Stomach (tissue), 8 donors: ENCODE measurements at regions not wholly inside any gene's neighbourhood (a gene's known extent, or its start where the extent isn't known, plus 50 kb on each side); places are given as distances from the start of the nearest gene placed in this dataset.

Source experiments
- DNase-seq, 2 donors: peaks; one replicate each; pipeline versions ENCODE4 v3.0.0 to v3.0.0-alpha.2; 2013 to 2019
- H3K27ac ChIP-seq, 5 donors: fragments of 200-600 bp in 4 of 5; sonication (generic) in 4 of 5; one replicate each; pipeline ENCODE4 v1.5.1; 2013 to 2019; ENCODE audit warnings: mild to moderate bottlenecking in 1 of 5, moderate library complexity in 1 of 5
- H3K27me3 ChIP-seq, 3 donors: fragments of 200-600 bp; sonication (generic); one replicate each; pipeline ENCODE4 v1.5.1; 2017 to 2019; ENCODE audit warnings: mixed run types in 1 of 3
- H3K36me3 ChIP-seq, 4 donors: fragments of 200-600 bp; sonication (generic); 1 replicate in 3 of 4; 2 replicates in 1 of 4; pipeline ENCODE4 v1.5.1; 2016 to 2019
- H3K4me1 ChIP-seq, 4 donors: fragments of 200-600 bp; sonication (generic); one replicate each; pipeline ENCODE4 v1.5.1; 2016 to 2019
- H3K4me3 ChIP-seq, 4 donors: fragments of 200-600 bp; sonication (generic) in 3 of 4; one replicate each; pipeline ENCODE4 v1.5.1; 2016 to 2019; ENCODE audit warnings: mild to moderate bottlenecking in 1 of 4
- H3K9me3 ChIP-seq, 4 donors: fragments of 200-600 bp; sonication (generic); one replicate each; pipeline ENCODE4 v1.5.1; 2016 to 2019
- EP300 ChIP-seq: sonication (generic); formaldehyde crosslinking; IDR thresholded peaks from one replicate; pipeline ENCODE4 v1.6.1; 2017; ENCODE audit warnings: antibody characterized with exemption
- POLR2A ChIP-seq, 4 donors: fragments of 450-650 bp; IDR thresholded peaks; one replicate each; pipeline ENCODE4 v1.6.1; 2016; ENCODE audit warnings: antibody characterized with exemption in 4 of 4, control low read depth in 2 of 4, mild to moderate bottlenecking in 1 of 4, moderate library complexity in 1 of 4
- POLR2AphosphoS5 ChIP-seq, 3 donors: sonication (generic); formaldehyde crosslinking; IDR thresholded peaks; one replicate each; pipeline ENCODE4 v1.6.1; 2016; ENCODE audit warnings: antibody characterized with exemption in 3 of 3
- WGBS, 5 donors: extraction: QIAGEN DNeasy Blood & Tissue Kit in 3 of 5; methylation state at CpG; one replicate each; pipeline versions ENCODE4 v1.1.5 to v1.1.7; 2013 to 2018; 5-methylcytosine and 5-hydroxymethylcytosine counted together
- intact Hi-C: fragments of 100-400 bp; cut with DNase I; formaldehyde crosslinking; loops from one replicate; pipeline ENCODE4 v1.15.1; 2023; ENCODE audit warnings: low total_unique reads
- TF ChIP-seq, protein P1 (sequence below), 7 experiments: fragments of 450-650 bp in 4 of 7; fragments of 200-600 bp in 3 of 7; sonication (generic) in 3 of 7; IDR thresholded peaks; one replicate each; pipeline ENCODE4 v1.5.1; 2016 to 2019; ENCODE audit warnings: antibody characterized with exemption in 7 of 7, control low read depth in 2 of 7, mild to moderate bottlenecking in 1 of 7
- donor health status: healthy with polysubstance abuse.
- donor health status: Bipolar disorder and iron deficiency.
- donor health status: healthy.

DNA sequence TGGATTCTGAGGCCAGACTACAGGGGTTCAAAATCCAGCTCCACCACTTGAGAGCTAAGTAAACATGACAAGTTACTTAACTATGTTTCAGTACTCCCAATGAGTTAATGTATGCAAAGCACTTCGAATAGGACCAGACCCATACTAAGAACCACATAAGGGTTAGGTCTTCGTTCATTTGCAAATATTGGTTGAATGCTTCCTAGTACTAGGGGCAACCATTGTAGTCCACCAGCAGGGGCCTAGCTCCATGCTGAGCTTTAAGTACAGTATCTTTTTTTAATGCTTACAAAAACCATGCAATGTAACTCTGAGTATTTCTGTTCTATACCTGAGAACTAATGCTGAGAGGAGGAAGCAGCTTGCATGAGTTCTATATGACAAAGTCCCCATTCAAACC lies 80.4 kb upstream of the PDE1C start:
- H3K27me3 ChIP-seq = no peaks in the 10 kb centered on the region
- DNase-seq = no peak
- no peak for TF ChIP-seq POLR2AphosphoS5 (IDR thresholded peaks at IDR 0.05)
- 67 to 77% (median 71%) methylated on average over 2 of the region's 2 CpGs for WGBS, 5 donors
- no peak overlapping the region for H3K27ac ChIP-seq
- no peak overlapping the region for H3K4me3 ChIP-seq
- peaks cover 0 to 4% (median 0%) of the 10 kb centered on the region in 4 donors for H3K4me1 ChIP-seq
- intact Hi-C loops = no loop called here
- no peaks in the 10 kb centered on the region for H3K36me3 ChIP-seq
- H3K9me3 ChIP-seq = peaks cover 0 to 6% (median 0%) of the 10 kb centered on the region in 4 donors

DNA sequence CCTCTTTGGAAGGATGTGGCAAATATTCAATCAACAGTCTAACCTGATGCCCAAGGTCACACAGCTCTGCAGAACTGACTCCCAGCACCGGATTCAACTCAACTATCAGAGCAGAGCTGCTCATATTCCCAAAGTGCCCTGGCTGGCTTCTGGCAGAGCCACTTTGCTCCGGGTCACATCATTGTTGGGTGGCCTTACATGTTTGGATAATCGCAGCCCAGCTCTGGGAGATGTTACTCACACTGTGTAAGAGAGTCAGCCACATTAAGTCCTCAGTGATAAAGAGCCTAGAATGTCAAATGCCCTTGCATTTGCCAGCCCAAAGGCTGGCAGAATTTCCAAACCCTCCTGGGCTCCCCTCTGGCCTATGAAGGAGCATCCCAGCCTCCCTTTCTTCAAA lies 79.8 kb upstream of the PDE1C start:
- Histone ChIP-seq H3K27me3 (no peaks in the 10 kb centered on the region), H3K36me3 (no peaks in the 10 kb centered on the region), H3K27ac (no peak overlapping the region), H3K9me3 (peaks cover 0 to 6% (median 0%) of the 10 kb centered on the region in 4 donors), H3K4me3 (no peak overlapping the region), H3K4me1 (peaks cover 0 to 4% (median 0%) of the 10 kb centered on the region in 4 donors)
- 69 to 91% (median 78%) methylated on average over 3 of the region's 3 CpGs for WGBS, 5 donors
- no peak for DNase-seq
- intact Hi-C loops = no loop called here
- TF ChIP-seq POLR2AphosphoS5 (IDR thresholded peaks at IDR 0.05) (no peak), EP300 (no peak), POLR2A (IDR thresholded peaks at IDR 0.05) (no peak)
- TF ChIP-seq, protein P1, sequence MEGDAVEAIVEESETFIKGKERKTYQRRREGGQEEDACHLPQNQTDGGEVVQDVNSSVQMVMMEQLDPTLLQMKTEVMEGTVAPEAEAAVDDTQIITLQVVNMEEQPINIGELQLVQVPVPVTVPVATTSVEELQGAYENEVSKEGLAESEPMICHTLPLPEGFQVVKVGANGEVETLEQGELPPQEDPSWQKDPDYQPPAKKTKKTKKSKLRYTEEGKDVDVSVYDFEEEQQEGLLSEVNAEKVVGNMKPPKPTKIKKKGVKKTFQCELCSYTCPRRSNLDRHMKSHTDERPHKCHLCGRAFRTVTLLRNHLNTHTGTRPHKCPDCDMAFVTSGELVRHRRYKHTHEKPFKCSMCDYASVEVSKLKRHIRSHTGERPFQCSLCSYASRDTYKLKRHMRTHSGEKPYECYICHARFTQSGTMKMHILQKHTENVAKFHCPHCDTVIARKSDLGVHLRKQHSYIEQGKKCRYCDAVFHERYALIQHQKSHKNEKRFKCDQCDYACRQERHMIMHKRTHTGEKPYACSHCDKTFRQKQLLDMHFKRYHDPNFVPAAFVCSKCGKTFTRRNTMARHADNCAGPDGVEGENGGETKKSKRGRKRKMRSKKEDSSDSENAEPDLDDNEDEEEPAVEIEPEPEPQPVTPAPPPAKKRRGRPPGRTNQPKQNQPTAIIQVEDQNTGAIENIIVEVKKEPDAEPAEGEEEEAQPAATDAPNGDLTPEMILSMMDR (IDR thresholded peaks at IDR 0.05) = no peak

DNA sequence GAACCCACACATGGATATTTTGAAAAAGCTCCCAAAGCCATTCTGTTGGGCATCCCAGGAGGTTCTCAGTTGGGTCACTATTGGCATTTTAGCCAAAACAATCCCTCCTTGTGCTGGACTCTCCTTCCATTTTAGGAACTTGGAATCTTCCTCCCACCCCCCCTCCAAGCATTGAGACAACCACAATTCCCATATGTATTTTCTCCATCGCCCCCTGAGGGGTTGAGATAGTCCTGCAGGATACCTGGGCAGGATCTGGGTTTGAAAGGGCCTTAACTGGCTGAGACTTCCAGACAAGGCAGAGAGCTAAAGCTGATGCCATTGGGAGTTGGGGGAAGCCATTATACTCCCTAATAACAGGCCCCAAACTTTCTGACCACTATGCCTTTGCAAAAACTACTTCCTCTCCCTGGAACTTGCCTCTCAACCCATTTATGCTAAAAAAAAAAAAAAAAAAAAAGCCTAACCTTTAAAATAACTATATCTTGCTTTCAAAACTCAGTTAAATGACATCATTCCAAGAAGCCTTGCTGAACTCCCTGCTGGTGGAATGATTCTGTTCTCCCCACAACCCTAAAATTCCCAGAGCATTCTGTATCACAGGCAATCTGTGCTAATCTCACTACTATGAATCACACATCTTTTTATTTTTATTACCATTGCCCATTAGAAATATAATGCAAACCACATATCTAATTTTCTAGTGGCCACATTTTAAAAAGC lies 77.5 kb upstream of the PDE1C start:
- DNase-seq = no peak
- TF ChIP-seq POLR2AphosphoS5 (IDR thresholded peaks at IDR 0.05) = no peak
- TF ChIP-seq EP300 = no peak
- TF ChIP-seq, protein P1 (IDR thresholded peaks at IDR 0.05) = no peak
- no peak for TF ChIP-seq POLR2A (IDR thresholded peaks at IDR 0.05)
- intact Hi-C loops = no loop called here
- Histone ChIP-seq H3K27me3 (no peaks in the 10 kb centered on the region), H3K27ac (no peak overlapping the region), H3K4me3 (no peak overlapping the region), H3K9me3 (peaks cover 0 to 6% (median 0%) of the 10 kb centered on the region in 4 donors), H3K36me3 (no peaks in the 10 kb centered on the region), H3K4me1 (no peaks in the 10 kb centered on the region)
- 67 to 86% (median 78%) methylated on average over 1 of the region's 1 CpG for WGBS, 5 donors

DNA sequence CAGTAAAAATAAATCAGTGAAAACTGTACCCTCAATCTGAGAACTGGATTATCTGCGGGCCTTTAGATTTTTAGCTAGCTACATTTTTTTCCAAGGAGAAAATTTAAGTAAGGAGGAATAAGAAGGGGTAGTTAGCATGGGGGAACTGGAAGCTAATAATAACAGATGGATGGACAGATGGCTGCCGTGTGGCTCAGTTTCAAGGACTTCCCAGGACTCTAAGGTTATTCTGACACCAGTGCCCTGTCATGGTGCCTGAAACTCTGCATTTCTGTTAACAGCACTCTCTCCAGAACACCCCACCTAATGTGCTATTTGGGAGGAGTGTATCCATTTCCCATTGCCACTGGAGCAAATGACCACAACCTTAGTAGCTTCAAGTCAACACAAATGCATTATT lies 75.7 kb upstream of the PDE1C start:
- Histone ChIP-seq H3K4me3 (no peak overlapping the region), H3K27me3 (no peaks in the 10 kb centered on the region), H3K36me3 (no peaks in the 10 kb centered on the region), H3K27ac (no peak overlapping the region), H3K4me1 (no peaks in the 10 kb centered on the region), H3K9me3 (peaks cover 0 to 6% (median 0%) of the 10 kb centered on the region in 4 donors)
- WGBS, 5 donors = 91 to 97% (median 93%) methylated on average over 2 of the region's 2 CpGs
- no peak for DNase-seq
- TF ChIP-seq POLR2A (IDR thresholded peaks at IDR 0.05) (no peak), POLR2AphosphoS5 (IDR thresholded peaks at IDR 0.05) (no peak), EP300 (no peak)
- TF ChIP-seq, protein P1 (IDR thresholded peaks at IDR 0.05) = no peak
- intact Hi-C loops = no loop called here

DNA sequence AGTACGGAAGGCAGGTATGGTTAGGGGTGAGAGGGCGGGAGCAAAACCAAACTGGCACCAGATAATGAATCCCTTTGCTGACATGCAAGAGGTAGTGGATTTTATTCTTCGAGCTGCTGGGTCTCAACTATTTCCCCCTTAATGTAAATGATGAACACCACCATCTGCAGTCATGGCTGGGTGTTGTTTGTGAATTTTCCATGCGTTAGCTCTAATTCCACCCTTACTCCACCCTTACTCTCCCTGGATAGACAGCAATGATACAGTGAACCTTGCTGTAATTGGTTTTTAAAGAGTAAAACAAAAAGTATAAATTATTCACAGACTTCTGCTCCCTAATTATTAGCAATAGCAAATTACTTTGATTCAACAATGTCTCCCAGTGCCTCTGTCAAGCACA lies 74.5 kb upstream of the PDE1C start:
- 77 to 88% (median 84%) methylated on average over 4 of the region's 4 CpGs for WGBS, 5 donors
- TF ChIP-seq, protein P1 (IDR thresholded peaks at IDR 0.05) = no peak
- no peak for TF ChIP-seq POLR2AphosphoS5 (IDR thresholded peaks at IDR 0.05)
- TF ChIP-seq POLR2A (IDR thresholded peaks at IDR 0.05) = no peak
- no peak for TF ChIP-seq EP300
- H3K4me3 ChIP-seq = no peak overlapping the region
- no peaks in the 10 kb centered on the region for H3K27me3 ChIP-seq
- no peaks in the 10 kb centered on the region for H3K36me3 ChIP-seq
- no peak overlapping the region for H3K27ac ChIP-seq
- DNase-seq = no peak
- H3K4me1 ChIP-seq = no peaks in the 10 kb centered on the region
- peaks cover 0 to 6% (median 0%) of the 10 kb centered on the region in 4 donors for H3K9me3 ChIP-seq
- intact Hi-C loops = no loop called here
